ENCODE measurements at regions not wholly inside any gene's neighbourhood (a gene's known extent, or its start where the extent isn't known, plus 50 kb on each side); places are given as distances from the start of the nearest gene placed in this dataset.

DNA sequence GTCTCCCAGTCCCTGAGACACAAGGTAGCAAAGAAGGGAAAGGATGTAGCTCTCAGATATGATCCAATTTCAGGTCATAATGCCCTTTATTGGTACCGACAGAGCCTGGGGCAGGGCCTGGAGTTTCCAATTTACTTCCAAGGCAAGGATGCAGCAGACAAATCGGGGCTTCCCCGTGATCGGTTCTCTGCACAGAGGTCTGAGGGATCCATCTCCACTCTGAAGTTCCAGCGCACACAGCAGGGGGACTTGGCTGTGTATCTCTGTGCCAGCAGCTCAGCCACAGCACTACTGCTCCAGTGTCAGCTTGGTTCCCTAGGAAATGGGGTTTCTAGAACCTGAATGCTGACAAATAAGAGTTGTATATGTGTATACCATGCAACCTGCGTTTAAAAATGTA lies 74.6 kb upstream of the PRSS58 start:
- no peak overlapping the region for H3K4me3 ChIP-seq
- intact Hi-C loops (cut with DNase I): no loop called here
- no peaks in the 10 kb centered on the region for H3K27me3 ChIP-seq
- no peak for DNase-seq
- no peaks in the 10 kb centered on the region for H3K4me1 ChIP-seq (replicated peaks in 1 of 2)
- no peaks in the 10 kb centered on the region for H3K36me3 ChIP-seq (replicated peaks in 1 of 2)
- no peak overlapping the region for H3K27ac ChIP-seq
- whole genome bisulfite sequencing, 4 donors: 76 to 85% (median 83%) methylated on average over 6 of the region's 6 CpGs
- H3K9me3 ChIP-seq (replicated peaks in 1 of 3): no peaks in the 10 kb centered on the region
- TF ChIP-seq, protein P1, sequence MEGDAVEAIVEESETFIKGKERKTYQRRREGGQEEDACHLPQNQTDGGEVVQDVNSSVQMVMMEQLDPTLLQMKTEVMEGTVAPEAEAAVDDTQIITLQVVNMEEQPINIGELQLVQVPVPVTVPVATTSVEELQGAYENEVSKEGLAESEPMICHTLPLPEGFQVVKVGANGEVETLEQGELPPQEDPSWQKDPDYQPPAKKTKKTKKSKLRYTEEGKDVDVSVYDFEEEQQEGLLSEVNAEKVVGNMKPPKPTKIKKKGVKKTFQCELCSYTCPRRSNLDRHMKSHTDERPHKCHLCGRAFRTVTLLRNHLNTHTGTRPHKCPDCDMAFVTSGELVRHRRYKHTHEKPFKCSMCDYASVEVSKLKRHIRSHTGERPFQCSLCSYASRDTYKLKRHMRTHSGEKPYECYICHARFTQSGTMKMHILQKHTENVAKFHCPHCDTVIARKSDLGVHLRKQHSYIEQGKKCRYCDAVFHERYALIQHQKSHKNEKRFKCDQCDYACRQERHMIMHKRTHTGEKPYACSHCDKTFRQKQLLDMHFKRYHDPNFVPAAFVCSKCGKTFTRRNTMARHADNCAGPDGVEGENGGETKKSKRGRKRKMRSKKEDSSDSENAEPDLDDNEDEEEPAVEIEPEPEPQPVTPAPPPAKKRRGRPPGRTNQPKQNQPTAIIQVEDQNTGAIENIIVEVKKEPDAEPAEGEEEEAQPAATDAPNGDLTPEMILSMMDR (IDR thresholded peaks at IDR 0.05): no peak
- TF ChIP-seq POLR2A (IDR thresholded peaks at IDR 0.05): no peak

DNA sequence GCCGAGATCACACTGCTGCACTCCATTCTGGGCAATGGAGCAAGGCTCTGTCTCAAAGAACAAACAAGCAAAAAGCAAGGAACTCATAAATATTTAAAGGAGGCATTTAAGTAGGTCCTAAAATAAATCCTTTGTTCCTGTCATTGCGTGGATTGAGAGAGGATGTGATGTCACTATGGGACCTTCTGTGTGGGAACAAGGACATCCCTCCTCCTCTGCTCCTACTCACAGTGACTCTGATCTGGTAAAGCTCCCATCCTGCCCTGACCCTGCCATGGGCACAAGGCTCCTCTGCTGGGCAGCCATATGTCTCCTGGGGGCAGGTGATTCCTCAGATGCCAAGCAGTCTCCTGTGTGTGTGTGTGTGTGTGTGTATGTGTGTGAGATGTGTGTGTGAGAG lies 74.1 kb upstream of the PRSS58 start:
- no peak overlapping the region for H3K4me3 ChIP-seq
- H3K36me3 ChIP-seq (replicated peaks in 1 of 2): no peaks in the 10 kb centered on the region
- intact Hi-C loops (cut with DNase I): no loop called here
- no peak overlapping the region for H3K27ac ChIP-seq
- no peak for DNase-seq
- no peaks in the 10 kb centered on the region for H3K9me3 ChIP-seq (replicated peaks in 1 of 3)
- no peaks in the 10 kb centered on the region for H3K27me3 ChIP-seq
- 43 to 50% (median 44%) methylated on average over 2 of the region's 2 CpGs for WGBS, 4 donors
- no peaks in the 10 kb centered on the region for H3K4me1 ChIP-seq (replicated peaks in 1 of 2)
- TF ChIP-seq, protein P1 (IDR thresholded peaks at IDR 0.05): no peak
- no peak for TF ChIP-seq POLR2A (IDR thresholded peaks at IDR 0.05)

DNA sequence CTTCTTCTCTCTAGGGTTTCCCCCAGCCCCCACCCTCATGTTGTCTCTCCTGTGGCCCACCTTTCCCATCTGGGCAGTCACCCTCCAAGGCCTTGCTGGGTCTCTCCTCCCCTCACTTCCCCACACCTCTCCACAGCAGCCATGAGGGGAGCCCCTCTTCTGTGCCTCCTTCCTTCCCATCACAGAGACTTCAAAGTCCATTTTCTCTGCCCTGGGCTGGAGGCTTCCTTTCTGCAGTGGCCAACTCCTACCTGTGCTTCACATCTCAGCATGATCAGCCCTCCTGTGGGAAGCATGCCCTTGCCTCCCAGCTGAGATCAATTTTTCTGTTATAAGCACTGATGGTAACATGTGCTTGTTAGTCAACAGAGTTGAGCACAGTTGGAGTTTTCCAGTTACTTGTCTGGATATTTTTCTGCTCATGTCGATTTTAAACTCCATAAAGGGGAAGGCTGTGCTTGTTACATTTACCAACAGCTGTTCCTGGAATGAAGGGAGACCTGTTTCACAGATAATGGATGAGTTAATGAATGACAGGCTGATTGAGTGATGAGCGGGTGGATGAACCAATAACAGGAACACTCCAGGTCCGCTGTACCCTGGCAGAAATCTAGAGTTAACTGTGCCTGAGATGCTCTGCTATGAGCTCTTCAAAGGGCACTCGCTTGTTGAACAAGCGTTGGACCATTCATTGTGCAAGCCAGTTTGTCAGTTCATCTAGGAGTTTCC lies 71.4 kb upstream of the PRSS58 start:
- no peak for TF ChIP-seq POLR2A (IDR thresholded peaks at IDR 0.05)
- TF ChIP-seq, protein P1 (IDR thresholded peaks at IDR 0.05): no peak
- no peak for DNase-seq
- H3K4me3 ChIP-seq: no peak overlapping the region
- WGBS, 4 donors: 76 to 81% (median 79%) methylated on average over 5 of the region's 5 CpGs
- H3K9me3 ChIP-seq (replicated peaks in 1 of 3): no peaks in the 10 kb centered on the region
- no peaks in the 10 kb centered on the region for H3K4me1 ChIP-seq (replicated peaks in 1 of 2)
- no peak overlapping the region for H3K27ac ChIP-seq
- no peaks in the 10 kb centered on the region for H3K27me3 ChIP-seq
- intact Hi-C loops (cut with DNase I): no loop called here
- H3K36me3 ChIP-seq (replicated peaks in 1 of 2): no peaks in the 10 kb centered on the region

DNA sequence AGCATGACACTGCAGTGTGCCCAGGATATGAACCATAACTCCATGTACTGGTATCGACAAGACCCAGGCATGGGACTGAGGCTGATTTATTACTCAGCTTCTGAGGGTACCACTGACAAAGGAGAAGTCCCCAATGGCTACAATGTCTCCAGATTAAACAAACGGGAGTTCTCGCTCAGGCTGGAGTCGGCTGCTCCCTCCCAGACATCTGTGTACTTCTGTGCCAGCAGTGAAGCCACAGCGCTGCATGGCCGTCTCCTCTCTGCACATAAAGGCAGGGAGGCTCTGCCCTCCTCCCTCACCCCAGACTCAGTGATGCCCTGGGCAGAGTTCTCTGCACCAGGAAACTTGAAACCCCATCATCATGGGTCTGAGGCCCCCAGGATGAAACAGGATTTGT lies 70.7 kb upstream of the PRSS58 start:
- intact Hi-C loops (cut with DNase I): no loop called here
- Histone ChIP-seq H3K27ac (no peak overlapping the region), H3K4me3 (no peak overlapping the region), H3K36me3 (replicated peaks in 1 of 2) (no peaks in the 10 kb centered on the region), H3K9me3 (replicated peaks in 1 of 3) (no peaks in the 10 kb centered on the region), H3K27me3 (no peaks in the 10 kb centered on the region), H3K4me1 (replicated peaks in 1 of 2) (no peaks in the 10 kb centered on the region)
- WGBS, 4 donors: 64 to 90% (median 73%) methylated on average over 3 to 6 of the region's 6 CpGs
- TF ChIP-seq, protein P1 (IDR thresholded peaks at IDR 0.05): no peak
- no peak for TF ChIP-seq POLR2A (IDR thresholded peaks at IDR 0.05)
- no peak for DNase-seq
